Spinal cord (tissue), 9 donors: ENCODE measurements at regions not wholly inside any gene's neighbourhood (a gene's known extent, or its start where the extent isn't known, plus 50 kb on each side); places are given as distances from the start of the nearest gene placed in this dataset.

ENCODE experiments used
- DNase-seq, 6 donors: peaks; one replicate each; pipeline versions ENCODE4 v3.0.0 to v3.0.0-alpha.2; 2013 to 2015; ENCODE audit warnings: low spot score in 6 of 6, low read depth in 4 of 6
- H3K27ac ChIP-seq: one replicate; pipeline ENCODE4 v1.5.1; 2013; ENCODE audit warnings: low read depth, low read length, control low read depth
- H3K27me3 ChIP-seq: one replicate; pipeline ENCODE4 v1.6.1; 2013; ENCODE audit warnings: low read length; ENCODE audit not compliant: control insufficient read depth, insufficient read depth
- H3K36me3 ChIP-seq: one replicate; pipeline ENCODE4 v1.6.1; 2013; ENCODE audit warnings: low read length; ENCODE audit not compliant: control insufficient read depth, insufficient read depth
- H3K4me1 ChIP-seq: one replicate; pipeline ENCODE4 v1.6.1; 2013; ENCODE audit warnings: low read length; ENCODE audit not compliant: control insufficient read depth, insufficient read depth
- H3K4me3 ChIP-seq: one replicate; pipeline ENCODE4 v1.5.1; 2013; ENCODE audit warnings: low read depth, low read length, control low read depth
- H3K9me3 ChIP-seq: one replicate; pipeline ENCODE4 v1.6.1; 2013; ENCODE audit warnings: low read length; ENCODE audit not compliant: control insufficient read depth, insufficient read depth
- WGBS: methylation state at CpG from one replicate; pipeline ENCODE4 v1.1.5; 2013; ENCODE audit warnings: missing lambda C conversion rate; ENCODE audit not compliant: insufficient coverage; 5-methylcytosine and 5-hydroxymethylcytosine counted together
- donor health status: healthy.

DNA sequence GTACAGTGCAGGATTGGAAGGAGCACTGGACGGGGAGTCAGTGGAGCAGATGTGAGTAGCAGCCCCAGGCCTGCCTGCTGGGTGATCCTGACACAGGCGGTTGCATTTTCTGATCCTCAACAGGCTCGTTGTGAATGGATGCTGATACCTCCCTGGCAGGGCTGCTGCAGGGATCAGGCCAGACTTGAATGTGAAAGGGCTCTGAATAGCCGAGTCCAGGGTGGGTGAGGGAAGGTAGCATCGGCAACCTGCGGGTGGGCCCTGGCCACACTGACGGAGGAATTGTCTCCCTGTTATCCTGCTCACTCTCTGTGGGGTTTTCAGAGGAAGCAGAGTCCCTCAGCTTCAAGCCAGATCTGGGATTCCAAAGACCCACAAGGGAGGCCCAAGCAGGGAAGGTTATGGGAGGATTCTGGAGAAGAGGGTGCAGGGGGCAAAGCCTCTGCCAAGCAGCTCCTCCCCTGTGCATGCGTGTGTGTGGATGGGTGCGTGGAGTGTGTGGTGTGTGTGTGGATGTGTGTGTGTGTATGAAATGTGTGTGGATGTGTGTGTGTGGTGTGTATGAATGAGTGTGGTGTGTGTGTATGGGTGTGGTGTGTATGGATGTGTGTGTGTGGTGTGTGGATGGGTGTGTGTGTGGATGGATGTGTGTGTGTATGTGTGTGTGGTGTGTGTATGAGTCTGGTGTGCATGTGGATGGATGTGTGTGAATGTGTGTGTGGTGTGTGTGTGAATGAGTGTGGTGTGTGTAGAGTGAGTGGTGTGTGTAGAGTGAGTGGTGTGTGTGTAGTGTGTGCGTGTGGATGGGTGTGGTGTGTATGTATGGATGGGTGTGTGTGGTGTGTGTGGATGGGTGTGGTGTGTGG is 100.3 kb downstream of the UBIAD1 start:
- H3K36me3 ChIP-seq: no peaks in the 10 kb centered on the region
- no peaks in the 10 kb centered on the region for H3K9me3 ChIP-seq
- DNase-seq: no peak
- WGBS: 60% methylated on average over 9 of the region's 10 CpGs
- H3K4me3 ChIP-seq: no peak overlapping the region
- H3K4me1 ChIP-seq: peaks cover 21% of the 10 kb centered on the region
- no peaks in the 10 kb centered on the region for H3K27me3 ChIP-seq
- no peak overlapping the region for H3K27ac ChIP-seq

DNA sequence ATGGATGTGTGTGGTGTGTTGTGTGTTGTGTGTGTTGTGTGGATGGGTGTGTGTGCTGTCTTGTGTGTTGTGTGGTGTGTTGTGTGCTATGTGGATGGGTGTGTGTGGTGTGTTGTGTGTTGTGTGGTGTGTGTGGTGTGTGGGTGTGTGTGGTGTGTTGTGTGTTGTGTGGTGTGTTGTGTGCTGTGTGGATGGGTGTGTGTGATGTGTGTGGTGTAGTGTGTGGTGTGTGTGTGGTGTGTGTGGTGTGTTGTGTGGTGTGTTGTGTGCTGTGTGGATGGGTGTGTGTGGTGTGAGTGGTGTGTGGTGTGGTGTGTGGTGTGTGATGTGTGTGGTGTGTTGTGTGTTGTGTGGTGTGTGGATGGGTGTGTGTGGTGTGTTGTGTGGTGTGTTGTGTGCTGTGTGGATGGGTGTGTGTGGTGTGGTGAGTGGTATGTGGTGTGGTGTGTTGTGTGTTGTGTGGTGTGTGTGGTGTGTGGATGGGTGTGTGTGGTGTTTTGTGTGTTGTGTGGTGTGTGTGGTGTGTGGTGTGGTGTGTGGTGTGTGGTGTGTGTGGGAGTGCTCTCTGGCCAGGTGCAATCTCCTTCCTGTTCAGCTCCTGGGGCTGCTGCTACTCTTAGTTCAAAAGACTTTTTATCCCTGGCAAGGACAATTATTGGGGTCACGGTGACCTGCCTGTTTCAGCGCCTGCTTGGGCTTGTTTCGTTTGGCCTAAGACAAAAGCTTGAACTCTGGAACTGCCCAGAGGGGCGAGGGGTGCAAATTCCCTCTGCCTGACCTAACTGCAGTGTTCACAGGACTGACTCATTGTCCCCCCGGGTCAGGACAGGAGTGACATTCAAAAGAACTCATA is 101.1 kb downstream of the UBIAD1 start:
- 44% methylated on average over 5 of the region's 5 CpGs for WGBS

DNA sequence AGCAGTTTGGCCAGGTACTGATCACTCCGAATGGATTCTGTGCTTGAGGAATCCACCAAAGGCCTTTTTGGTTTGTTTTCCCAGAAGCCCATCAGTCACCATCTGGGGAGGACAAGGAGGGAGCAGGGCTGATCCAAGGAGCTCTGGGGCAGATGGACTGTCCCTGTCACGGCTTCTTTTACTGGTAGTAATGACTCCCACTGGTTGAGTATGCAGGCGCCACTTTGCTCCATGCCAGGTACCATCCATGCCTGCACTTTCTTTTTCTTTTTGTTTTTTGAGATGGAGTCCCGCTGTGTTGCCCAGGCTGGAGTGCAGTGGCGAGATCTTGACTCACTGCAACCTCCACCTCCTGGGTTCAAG is 101.7 kb downstream of the UBIAD1 start:
- H3K9me3 ChIP-seq: no peaks in the 10 kb centered on the region
- no peak overlapping the region for H3K27ac ChIP-seq
- no peak for DNase-seq
- H3K4me3 ChIP-seq: no peak overlapping the region
- H3K27me3 ChIP-seq: no peaks in the 10 kb centered on the region
- WGBS: 79% methylated on average over 5 of the region's 5 CpGs
- peaks cover 21% of the 10 kb centered on the region for H3K4me1 ChIP-seq
- no peaks in the 10 kb centered on the region for H3K36me3 ChIP-seq

More for the DNA sequence above, 101.1 kb downstream of the UBIAD1 start:
- peak in 1 of 6 donors; percentile 78 for DNase-seq
- Histone ChIP-seq H3K36me3 (no peaks in the 10 kb centered on the region), H3K4me3 (no peak overlapping the region), H3K4me1 (peaks cover 21% of the 10 kb centered on the region), H3K27me3 (no peaks in the 10 kb centered on the region), H3K27ac (no peak overlapping the region), H3K9me3 (no peaks in the 10 kb centered on the region)

DNA sequence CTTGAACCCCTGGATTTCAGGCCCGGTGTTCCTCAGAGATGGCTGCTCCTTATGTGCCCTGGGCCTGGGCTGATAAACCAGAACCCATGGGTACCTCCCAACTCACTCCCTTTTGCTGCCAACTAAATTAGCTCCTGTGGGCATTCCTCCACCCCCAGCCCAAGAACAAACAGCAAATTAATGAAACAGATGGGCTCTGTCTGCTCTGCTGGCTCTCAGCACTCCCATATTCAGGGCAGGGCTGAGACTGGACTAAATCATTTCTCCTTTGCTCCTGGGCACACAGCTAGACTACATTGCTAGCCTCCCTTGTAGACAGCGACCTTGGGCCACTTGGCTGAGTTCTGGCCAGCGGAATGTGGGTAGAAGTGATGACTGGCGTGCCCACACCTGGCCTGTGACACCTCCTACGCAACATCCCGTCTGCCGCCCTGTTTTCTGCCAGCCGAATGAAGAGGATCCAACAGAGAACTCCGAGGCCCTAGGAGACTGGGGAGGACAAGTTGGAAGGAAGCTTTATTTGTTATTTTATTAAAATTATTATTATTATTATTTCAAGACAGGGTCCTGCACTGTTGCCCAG is 101.9 kb upstream of the DISP3 start:
- Histone ChIP-seq H3K36me3 (no peaks in the 10 kb centered on the region), H3K27me3 (no peaks in the 10 kb centered on the region), H3K4me3 (no peak overlapping the region), H3K4me1 (peaks cover 21% of the 10 kb centered on the region), H3K27ac (no peak overlapping the region), H3K9me3 (no peaks in the 10 kb centered on the region)
- 65% methylated on average over 3 of the region's 9 CpGs for WGBS
- peak in 2 of 6 donors; percentile 66 to 72 for DNase-seq

DNA sequence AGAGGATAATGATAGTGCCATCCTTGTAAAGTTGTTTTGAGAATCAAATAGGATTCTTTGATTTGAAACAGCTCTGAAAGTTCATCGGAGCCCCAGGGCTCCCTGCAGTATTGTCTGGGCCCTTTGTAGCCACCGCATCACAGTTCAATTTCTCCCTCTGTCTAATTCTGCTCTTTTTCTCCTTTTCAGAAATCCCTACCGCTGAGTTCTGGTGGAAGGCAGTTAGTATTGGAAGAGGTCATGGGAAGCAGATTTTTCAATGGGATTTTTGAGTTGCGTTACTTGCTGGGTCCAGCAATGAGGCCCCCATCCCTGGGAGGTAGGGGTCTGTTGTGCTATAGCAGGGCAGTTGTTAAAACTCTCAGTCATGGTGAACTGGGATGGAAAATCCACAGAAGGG is 101.0 kb upstream of the DISP3 start:
- Histone ChIP-seq H3K4me1 (peaks cover 19% of the 10 kb centered on the region), H3K4me3 (no peak overlapping the region), H3K27me3 (no peaks in the 10 kb centered on the region), H3K27ac (no peak overlapping the region), H3K36me3 (no peaks in the 10 kb centered on the region), H3K9me3 (no peaks in the 10 kb centered on the region)
- 94% methylated on average over 1 of the region's 4 CpGs for WGBS
- no peak for DNase-seq

DNA sequence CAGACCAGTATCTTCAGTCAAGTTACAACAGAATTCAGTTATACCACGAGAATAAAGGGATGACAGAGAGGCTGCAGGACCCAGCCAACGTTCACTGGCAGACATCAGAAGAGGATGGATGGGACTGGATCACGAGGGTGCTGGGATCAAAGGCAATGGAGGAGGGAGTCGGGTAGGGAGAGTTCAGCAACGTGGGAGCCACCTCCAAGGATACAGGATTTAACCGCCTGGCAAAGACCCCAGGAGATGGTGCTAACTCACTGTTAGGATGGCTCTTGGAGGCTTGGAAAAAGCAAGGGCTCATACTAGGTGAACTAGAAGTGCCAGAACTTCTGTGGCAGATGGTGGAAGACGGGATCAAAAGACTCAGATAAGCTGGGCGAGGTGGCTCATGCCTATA is 99.1 kb upstream of the DISP3 start:
- no peaks in the 10 kb centered on the region for H3K36me3 ChIP-seq
- peak in 2 of 6 donors; percentile 54 to 55 for DNase-seq
- H3K4me1 ChIP-seq: peaks cover 21% of the 10 kb centered on the region
- no peaks in the 10 kb centered on the region for H3K27me3 ChIP-seq
- H3K27ac ChIP-seq: peak overlapping the region; percentile 5
- H3K4me3 ChIP-seq: no peak overlapping the region
- H3K9me3 ChIP-seq: no peaks in the 10 kb centered on the region
- whole genome bisulfite sequencing: 32% methylated on average over 7 of the region's 8 CpGs

DNA sequence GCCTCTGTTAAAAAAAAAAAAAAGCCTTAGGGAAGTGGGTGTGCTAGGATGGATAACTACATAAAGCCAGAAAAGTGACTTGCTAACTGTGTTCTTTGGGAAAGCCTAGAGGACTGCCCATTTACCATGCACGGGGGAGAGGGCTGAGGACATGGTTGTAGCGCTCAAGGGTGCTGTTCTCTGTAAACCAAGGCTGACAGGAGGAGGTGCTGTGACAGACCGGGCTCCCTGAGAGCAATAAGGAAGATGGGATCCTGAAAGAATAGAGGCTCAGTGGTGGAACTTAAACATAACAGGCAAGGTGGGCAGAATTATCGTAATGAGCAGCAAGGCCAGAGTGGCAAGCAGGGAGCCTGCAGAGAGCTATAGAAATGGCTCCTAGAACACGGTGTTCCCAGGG is 98.5 kb upstream of the DISP3 start:
- 85% methylated on average over 4 of the region's 5 CpGs for WGBS

DNA sequence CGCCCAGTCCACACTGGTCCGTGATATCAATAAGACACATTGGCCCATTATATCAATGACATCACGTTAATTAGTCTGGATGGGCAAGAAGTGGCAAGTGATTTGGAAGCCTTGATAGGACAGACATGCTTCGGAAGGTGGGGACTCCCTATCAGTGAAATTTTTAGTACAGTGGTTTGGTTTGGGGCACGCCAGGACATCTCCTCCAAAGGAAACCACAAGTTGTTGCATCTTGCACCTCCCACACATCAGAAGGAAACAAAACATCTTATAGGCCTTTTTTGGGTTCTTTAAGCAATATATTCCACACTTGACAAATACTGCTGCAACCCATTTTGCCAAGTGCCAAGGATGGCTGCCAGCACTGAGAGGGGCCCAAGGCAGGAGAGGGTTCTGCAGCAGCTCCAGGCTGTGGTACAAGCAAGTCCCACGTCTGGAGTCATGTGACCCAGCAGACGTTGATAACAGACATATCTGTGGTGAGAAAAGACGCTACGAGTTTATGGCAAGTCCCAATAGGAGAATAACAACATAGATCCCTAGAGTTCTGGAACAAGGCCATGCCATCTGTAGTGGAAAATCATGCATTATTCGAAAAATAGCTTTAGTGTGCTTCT is 95.3 kb upstream of the DISP3 start:
- peak in 2 of 6 donors; percentile 87 to 96 for DNase-seq
- Histone ChIP-seq H3K4me3 (no peak overlapping the region), H3K9me3 (no peaks in the 10 kb centered on the region), H3K36me3 (no peaks in the 10 kb centered on the region), H3K27ac (no peak overlapping the region), H3K4me1 (peaks cover 10% of the 10 kb centered on the region), H3K27me3 (no peaks in the 10 kb centered on the region)
- 70% methylated on average over 6 of the region's 10 CpGs for WGBS

More for the DNA sequence above, 98.5 kb upstream of the DISP3 start:
- Histone ChIP-seq H3K4me3 (no peak overlapping the region), H3K36me3 (no peaks in the 10 kb centered on the region), H3K27ac (no peak overlapping the region), H3K4me1 (peaks cover 18% of the 10 kb centered on the region), H3K9me3 (no peaks in the 10 kb centered on the region), H3K27me3 (no peaks in the 10 kb centered on the region)
- no peak for DNase-seq

DNA sequence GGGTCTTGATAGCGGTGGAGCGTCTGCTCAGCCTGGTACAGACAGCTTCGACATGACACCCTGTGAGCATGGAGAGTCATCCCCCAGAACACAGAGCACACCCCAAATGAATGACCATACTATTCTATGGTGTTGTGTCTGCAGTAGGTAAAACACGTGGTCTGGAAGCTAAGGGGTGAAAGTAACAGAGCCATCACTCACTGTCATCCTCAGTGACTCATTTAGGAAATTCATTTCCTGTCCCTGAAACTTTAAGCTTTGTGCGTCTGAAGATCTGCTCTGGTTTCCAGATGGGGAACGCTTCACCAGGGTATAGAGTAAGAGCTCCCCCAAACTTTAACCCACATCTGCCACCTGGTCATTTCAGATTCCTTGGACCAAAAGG is 94.8 kb upstream of the DISP3 start:
- peaks cover 10% of the 10 kb centered on the region for H3K4me1 ChIP-seq
- DNase-seq: no peak
- no peaks in the 10 kb centered on the region for H3K27me3 ChIP-seq
- no peak overlapping the region for H3K27ac ChIP-seq
- WGBS: no CpG with 5 or more reads among the region's 6 CpGs
- H3K36me3 ChIP-seq: no peaks in the 10 kb centered on the region
- H3K9me3 ChIP-seq: no peaks in the 10 kb centered on the region
- no peak overlapping the region for H3K4me3 ChIP-seq
